T-helper 1 cell treated with Interleukin-12 subunit alpha and Interleukin-12 subunit beta and Interleukin-4 antibody, amounts not matched to agents 30 μg/mL and 1 μg/mL, for 36 hours (primary cell): ENCODE measurements at regions not wholly inside any gene's neighbourhood (a gene's known extent, or its start where the extent isn't known, plus 50 kb on each side); places are given as distances from the start of the nearest gene placed in this dataset.

ENCODE experiments used
- H3K27ac Mint-ChIP-seq: one replicate; pipeline ENCODE4 v1.8.0; 2021; ENCODE audit warnings: mild to moderate bottlenecking, mixed read lengths
- H3K27me3 Mint-ChIP-seq: one replicate; pipeline ENCODE4 v1.8.0; 2021; ENCODE audit warnings: low read depth, mixed read lengths
- H3K36me3 Mint-ChIP-seq: one replicate; pipeline ENCODE4 v1.8.0; 2021; ENCODE audit warnings: low read depth, mixed read lengths
- H3K4me1 Mint-ChIP-seq: one replicate; pipeline ENCODE4 v1.8.0; 2021; ENCODE audit warnings: low read depth, mixed read lengths
- H3K4me3 Mint-ChIP-seq: one replicate; pipeline ENCODE4 v1.8.0; 2021; ENCODE audit warnings: mild to moderate bottlenecking, moderate library complexity, mixed read lengths
- H3K9me3 Mint-ChIP-seq: one replicate; pipeline ENCODE4 v1.8.0; 2021; ENCODE audit warnings: mixed read lengths

- Mint-ChIP-seq H3K27me3 (no peaks in the 10 kb centered on the region), H3K4me3 (no peak overlapping the region), H3K9me3 (no peaks in the 10 kb centered on the region), H3K4me1 (no peaks in the 10 kb centered on the region), H3K27ac (no peak overlapping the region), H3K36me3 (no peaks in the 10 kb centered on the region)
Measured at GRCh38 chr2:506451-506850, 170.8 kb downstream of the TMEM18 start.

GRCh38 chr2:505941-506340 lies 171.3 kb downstream of the TMEM18 start:
- Mint-ChIP-seq H3K27ac (no peak overlapping the region), H3K9me3 (no peaks in the 10 kb centered on the region), H3K4me1 (no peaks in the 10 kb centered on the region), H3K36me3 (no peaks in the 10 kb centered on the region), H3K4me3 (no peak overlapping the region), H3K27me3 (no peaks in the 10 kb centered on the region)

GRCh38 chr2:503288-503999 lies 173.8 kb downstream of the TMEM18 start:
- Mint-ChIP-seq H3K4me1 (no peaks in the 10 kb centered on the region), H3K27ac (no peak overlapping the region), H3K9me3 (no peaks in the 10 kb centered on the region), H3K27me3 (peaks cover 5% of the 10 kb centered on the region), H3K4me3 (no peak overlapping the region), H3K36me3 (no peaks in the 10 kb centered on the region)

GRCh38 chr2:502831-503230 lies 174.4 kb downstream of the TMEM18 start:
- H3K9me3 Mint-ChIP-seq = no peaks in the 10 kb centered on the region
- no peak overlapping the region for H3K4me3 Mint-ChIP-seq
- peaks cover 5% of the 10 kb centered on the region for H3K27me3 Mint-ChIP-seq
- no peaks in the 10 kb centered on the region for H3K4me1 Mint-ChIP-seq
- no peaks in the 10 kb centered on the region for H3K36me3 Mint-ChIP-seq
- H3K27ac Mint-ChIP-seq = no peak overlapping the region

- Mint-ChIP-seq H3K27ac (no peak overlapping the region), H3K4me3 (no peak overlapping the region), H3K27me3 (peaks cover 5% of the 10 kb centered on the region), H3K36me3 (no peaks in the 10 kb centered on the region), H3K4me1 (no peaks in the 10 kb centered on the region), H3K9me3 (no peaks in the 10 kb centered on the region)
Measured at GRCh38 chr2:501667-502066, 175.5 kb downstream of the TMEM18 start.

- peaks cover 5% of the 10 kb centered on the region for H3K27me3 Mint-ChIP-seq
- no peaks in the 10 kb centered on the region for H3K4me1 Mint-ChIP-seq
- H3K27ac Mint-ChIP-seq = no peak overlapping the region
- no peaks in the 10 kb centered on the region for H3K36me3 Mint-ChIP-seq
- H3K4me3 Mint-ChIP-seq = no peak overlapping the region
- H3K9me3 Mint-ChIP-seq = no peaks in the 10 kb centered on the region
Measured at GRCh38 chr2:501130-501529, 176.1 kb downstream of the TMEM18 start.

- no peaks in the 10 kb centered on the region for H3K36me3 Mint-ChIP-seq
Measured at GRCh38 chr2:499726-500125, 177.5 kb downstream of the TMEM18 start.

GRCh38 chr2:498493-499178 lies 178.6 kb downstream of the TMEM18 start:
- Mint-ChIP-seq H3K27me3 (peaks cover 5% of the 10 kb centered on the region), H3K27ac (no peak overlapping the region), H3K4me3 (no peak overlapping the region), H3K4me1 (no peaks in the 10 kb centered on the region), H3K36me3 (no peaks in the 10 kb centered on the region), H3K9me3 (no peaks in the 10 kb centered on the region)

More at GRCh38 chr2:499726-500125, 177.5 kb downstream of the TMEM18 start:
- Mint-ChIP-seq H3K27ac (no peak overlapping the region), H3K9me3 (no peaks in the 10 kb centered on the region), H3K4me3 (no peak overlapping the region), H3K27me3 (peaks cover 5% of the 10 kb centered on the region), H3K4me1 (no peaks in the 10 kb centered on the region)

GRCh38 chr2:497770-498492 lies 179.3 kb downstream of the TMEM18 start:
- no peaks in the 10 kb centered on the region for H3K4me1 Mint-ChIP-seq
- H3K27ac Mint-ChIP-seq = no peak overlapping the region
- H3K4me3 Mint-ChIP-seq = no peak overlapping the region
- H3K9me3 Mint-ChIP-seq = no peaks in the 10 kb centered on the region
- peaks cover 5% of the 10 kb centered on the region for H3K27me3 Mint-ChIP-seq
- H3K36me3 Mint-ChIP-seq = no peaks in the 10 kb centered on the region

GRCh38 chr2:496729-497128 lies 180.5 kb downstream of the TMEM18 start:
- peaks cover 5% of the 10 kb centered on the region for H3K27me3 Mint-ChIP-seq
- H3K27ac Mint-ChIP-seq = no peak overlapping the region
- no peaks in the 10 kb centered on the region for H3K4me1 Mint-ChIP-seq
- H3K4me3 Mint-ChIP-seq = no peak overlapping the region
- H3K9me3 Mint-ChIP-seq = no peaks in the 10 kb centered on the region
- H3K36me3 Mint-ChIP-seq = no peaks in the 10 kb centered on the region

GRCh38 chr2:495745-496275 lies 181.4 kb downstream of the TMEM18 start:
- Mint-ChIP-seq H3K4me3 (no peak overlapping the region), H3K27ac (no peak overlapping the region), H3K9me3 (no peaks in the 10 kb centered on the region), H3K36me3 (no peaks in the 10 kb centered on the region), H3K4me1 (no peaks in the 10 kb centered on the region), H3K27me3 (peaks cover 5% of the 10 kb centered on the region)

GRCh38 chr2:494853-495252 lies 182.4 kb downstream of the TMEM18 start:
- H3K27me3 Mint-ChIP-seq = peaks cover 5% of the 10 kb centered on the region
- H3K4me3 Mint-ChIP-seq = no peak overlapping the region
- H3K27ac Mint-ChIP-seq = no peak overlapping the region
- no peaks in the 10 kb centered on the region for H3K36me3 Mint-ChIP-seq
- H3K9me3 Mint-ChIP-seq = no peaks in the 10 kb centered on the region
- no peaks in the 10 kb centered on the region for H3K4me1 Mint-ChIP-seq

- H3K9me3 Mint-ChIP-seq = no peaks in the 10 kb centered on the region
- no peak overlapping the region for H3K4me3 Mint-ChIP-seq
- no peaks in the 10 kb centered on the region for H3K27me3 Mint-ChIP-seq
- no peak overlapping the region for H3K27ac Mint-ChIP-seq
- no peaks in the 10 kb centered on the region for H3K4me1 Mint-ChIP-seq
- H3K36me3 Mint-ChIP-seq = no peaks in the 10 kb centered on the region
Measured at GRCh38 chr2:493228-493627, 184.0 kb downstream of the TMEM18 start.

- Mint-ChIP-seq H3K4me1 (no peaks in the 10 kb centered on the region), H3K4me3 (no peak overlapping the region), H3K27me3 (no peaks in the 10 kb centered on the region), H3K27ac (no peak overlapping the region), H3K36me3 (no peaks in the 10 kb centered on the region), H3K9me3 (no peaks in the 10 kb centered on the region)
Measured at GRCh38 chr2:492178-492577, 185.0 kb downstream of the TMEM18 start.

- Mint-ChIP-seq H3K4me3 (no peak overlapping the region), H3K4me1 (no peaks in the 10 kb centered on the region), H3K27me3 (no peaks in the 10 kb centered on the region), H3K36me3 (no peaks in the 10 kb centered on the region), H3K27ac (no peak overlapping the region), H3K9me3 (no peaks in the 10 kb centered on the region)
Measured at GRCh38 chr2:489838-490237, 187.4 kb downstream of the TMEM18 start.
